Vagina (tissue), 2 donors: ENCODE measurements at regions not wholly inside any gene's neighbourhood (a gene's known extent, or its start where the extent isn't known, plus 50 kb on each side); places are given as distances from the start of the nearest gene placed in this dataset.

ENCODE experiments used
- POLR2A ChIP-seq, 2 donors: fragments of 450-650 bp; IDR thresholded peaks; one replicate each; pipeline ENCODE4 v1.6.1; 2017; ENCODE audit warnings: antibody characterized with exemption in 2 of 2, mild to moderate bottlenecking in 2 of 2, moderate library complexity in 2 of 2
- POLR2AphosphoS5 ChIP-seq, 2 donors: sonication (generic); formaldehyde crosslinking; IDR thresholded peaks; one replicate each; pipeline ENCODE4 v1.9.0; 2017; ENCODE audit warnings: antibody characterized with exemption in 2 of 2, mild to moderate bottlenecking in 2 of 2, low read depth in 1 of 2; ENCODE audit not compliant: insufficient read depth in 1 of 2
- TF ChIP-seq, protein P1 (sequence below), 3 experiments: fragments of 450-650 bp in 2 of 3; fragments of 200-600 bp in 1 of 3; sonication (generic) in 1 of 3; IDR thresholded peaks; one replicate each; pipeline ENCODE4 v1.5.1; 2017 to 2019; ENCODE audit warnings: antibody characterized with exemption in 3 of 3, mild to moderate bottlenecking in 2 of 3, moderate library complexity in 2 of 3

DNA sequence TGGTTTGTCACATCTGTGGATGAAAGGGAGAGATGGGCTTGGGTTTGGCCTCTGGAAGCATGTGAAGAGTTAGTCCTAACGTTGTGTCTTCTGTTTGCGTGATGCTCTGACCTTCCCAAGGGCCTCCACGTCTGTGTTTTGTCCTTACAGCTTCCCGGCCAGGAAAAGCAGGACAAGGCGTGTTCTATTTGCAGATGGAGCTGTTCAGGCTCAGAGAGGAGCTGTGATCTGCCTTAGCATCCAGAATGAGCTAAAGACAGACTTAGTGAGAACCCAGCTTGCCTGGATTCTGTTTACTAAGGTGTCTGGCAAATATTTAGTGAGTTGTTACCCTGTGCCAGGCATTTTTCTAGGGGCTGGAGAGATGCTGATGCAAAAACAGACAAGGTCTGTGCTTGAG lies 282.1 kb downstream of the CBLN1 start:
- TF ChIP-seq, protein P1, sequence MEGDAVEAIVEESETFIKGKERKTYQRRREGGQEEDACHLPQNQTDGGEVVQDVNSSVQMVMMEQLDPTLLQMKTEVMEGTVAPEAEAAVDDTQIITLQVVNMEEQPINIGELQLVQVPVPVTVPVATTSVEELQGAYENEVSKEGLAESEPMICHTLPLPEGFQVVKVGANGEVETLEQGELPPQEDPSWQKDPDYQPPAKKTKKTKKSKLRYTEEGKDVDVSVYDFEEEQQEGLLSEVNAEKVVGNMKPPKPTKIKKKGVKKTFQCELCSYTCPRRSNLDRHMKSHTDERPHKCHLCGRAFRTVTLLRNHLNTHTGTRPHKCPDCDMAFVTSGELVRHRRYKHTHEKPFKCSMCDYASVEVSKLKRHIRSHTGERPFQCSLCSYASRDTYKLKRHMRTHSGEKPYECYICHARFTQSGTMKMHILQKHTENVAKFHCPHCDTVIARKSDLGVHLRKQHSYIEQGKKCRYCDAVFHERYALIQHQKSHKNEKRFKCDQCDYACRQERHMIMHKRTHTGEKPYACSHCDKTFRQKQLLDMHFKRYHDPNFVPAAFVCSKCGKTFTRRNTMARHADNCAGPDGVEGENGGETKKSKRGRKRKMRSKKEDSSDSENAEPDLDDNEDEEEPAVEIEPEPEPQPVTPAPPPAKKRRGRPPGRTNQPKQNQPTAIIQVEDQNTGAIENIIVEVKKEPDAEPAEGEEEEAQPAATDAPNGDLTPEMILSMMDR (IDR thresholded peaks at IDR 0.05), result no peak
- TF ChIP-seq POLR2A (IDR thresholded peaks at IDR 0.05) (no peak), POLR2AphosphoS5 (IDR thresholded peaks at IDR 0.05; ENCODE audit: insufficient read depth in 1 of 2, low read depth in 1 of 2) (no peak)
